ENCODE measurements at regions not wholly inside any gene's neighbourhood (a gene's known extent, or its start where the extent isn't known, plus 50 kb on each side); places are given as distances from the start of the nearest gene placed in this dataset.

DNA sequence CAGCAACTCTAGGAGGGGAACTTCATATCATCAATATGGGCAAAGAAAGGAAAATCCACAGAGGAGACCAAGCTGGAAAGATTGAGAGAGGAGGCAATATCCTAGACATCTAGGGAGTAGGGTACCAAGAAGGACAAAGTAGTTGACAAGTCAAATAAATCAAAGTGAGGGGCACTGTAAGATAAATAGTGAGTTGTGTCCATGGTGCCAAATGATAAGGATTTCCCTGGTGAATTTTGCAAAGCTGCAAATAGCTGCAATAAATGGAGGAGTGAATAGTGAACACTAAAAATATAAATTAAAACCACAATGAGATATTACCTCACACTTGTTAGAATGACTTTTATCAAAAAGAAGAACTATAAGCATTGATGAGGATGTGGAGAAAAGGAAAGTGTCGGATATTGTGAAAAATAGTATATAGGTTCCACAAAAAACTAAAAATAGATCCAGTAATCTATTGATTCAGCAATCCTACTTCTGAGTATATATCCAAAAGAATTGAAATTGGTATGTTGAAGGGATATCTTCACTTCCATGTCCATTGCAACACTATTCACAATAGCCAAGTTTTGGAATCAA lies 258.2 kb upstream of the FN1 start:
- TF ChIP-seq, protein P1, sequence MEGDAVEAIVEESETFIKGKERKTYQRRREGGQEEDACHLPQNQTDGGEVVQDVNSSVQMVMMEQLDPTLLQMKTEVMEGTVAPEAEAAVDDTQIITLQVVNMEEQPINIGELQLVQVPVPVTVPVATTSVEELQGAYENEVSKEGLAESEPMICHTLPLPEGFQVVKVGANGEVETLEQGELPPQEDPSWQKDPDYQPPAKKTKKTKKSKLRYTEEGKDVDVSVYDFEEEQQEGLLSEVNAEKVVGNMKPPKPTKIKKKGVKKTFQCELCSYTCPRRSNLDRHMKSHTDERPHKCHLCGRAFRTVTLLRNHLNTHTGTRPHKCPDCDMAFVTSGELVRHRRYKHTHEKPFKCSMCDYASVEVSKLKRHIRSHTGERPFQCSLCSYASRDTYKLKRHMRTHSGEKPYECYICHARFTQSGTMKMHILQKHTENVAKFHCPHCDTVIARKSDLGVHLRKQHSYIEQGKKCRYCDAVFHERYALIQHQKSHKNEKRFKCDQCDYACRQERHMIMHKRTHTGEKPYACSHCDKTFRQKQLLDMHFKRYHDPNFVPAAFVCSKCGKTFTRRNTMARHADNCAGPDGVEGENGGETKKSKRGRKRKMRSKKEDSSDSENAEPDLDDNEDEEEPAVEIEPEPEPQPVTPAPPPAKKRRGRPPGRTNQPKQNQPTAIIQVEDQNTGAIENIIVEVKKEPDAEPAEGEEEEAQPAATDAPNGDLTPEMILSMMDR (IDR thresholded peaks at IDR 0.05; ENCODE audit: insufficient read depth, low read depth, low read length, missing control alignments), result no peak
- no peak for DNase-seq (ENCODE audit: low read depth)
- no peak overlapping the region for H3K4me3 ChIP-seq (ENCODE audit: low read depth, low read length)

DNA sequence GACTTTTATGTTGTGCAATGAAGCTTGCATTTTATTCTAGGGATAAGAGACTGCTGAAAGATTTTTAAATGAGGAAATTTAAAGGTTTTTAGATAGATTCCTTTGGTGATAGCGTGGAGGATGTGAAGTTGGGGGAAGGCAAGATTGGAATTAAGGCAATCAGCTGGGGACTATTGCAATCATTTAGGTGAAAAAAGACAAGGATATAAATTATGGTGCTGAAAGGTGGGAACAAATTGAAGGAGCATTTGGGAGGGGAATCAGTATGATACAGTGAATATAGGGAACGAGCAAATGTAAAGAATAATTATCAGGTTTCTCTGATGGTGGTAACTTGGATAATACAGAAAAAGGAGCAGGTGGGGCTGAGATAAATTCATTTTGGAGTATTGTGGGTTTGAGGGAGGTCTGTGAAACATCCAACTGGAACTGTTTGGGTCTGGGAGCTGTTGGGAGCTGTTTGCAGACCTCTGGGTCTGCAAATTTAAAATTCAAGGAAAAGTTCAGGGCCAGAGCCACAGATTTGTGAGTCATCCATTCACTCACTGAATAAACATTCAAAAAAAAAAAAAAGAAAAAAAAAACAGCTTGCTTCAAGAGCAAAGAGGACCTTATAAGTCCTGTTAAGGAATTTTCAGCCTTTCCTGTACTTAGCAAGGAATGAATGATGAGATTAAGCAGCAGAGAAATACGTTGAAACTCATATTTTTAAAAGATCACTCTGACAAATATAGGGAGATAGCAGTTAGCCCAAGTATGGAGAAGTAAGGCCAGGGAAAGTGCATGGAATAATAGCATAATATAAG lies 257.5 kb upstream of the FN1 start:
- no peak for DNase-seq (ENCODE audit: low read depth)
- TF ChIP-seq, protein P1 (IDR thresholded peaks at IDR 0.05; ENCODE audit: insufficient read depth, low read depth, low read length, missing control alignments), result no peak
- no peak overlapping the region for H3K4me3 ChIP-seq (ENCODE audit: low read depth, low read length)

DNA sequence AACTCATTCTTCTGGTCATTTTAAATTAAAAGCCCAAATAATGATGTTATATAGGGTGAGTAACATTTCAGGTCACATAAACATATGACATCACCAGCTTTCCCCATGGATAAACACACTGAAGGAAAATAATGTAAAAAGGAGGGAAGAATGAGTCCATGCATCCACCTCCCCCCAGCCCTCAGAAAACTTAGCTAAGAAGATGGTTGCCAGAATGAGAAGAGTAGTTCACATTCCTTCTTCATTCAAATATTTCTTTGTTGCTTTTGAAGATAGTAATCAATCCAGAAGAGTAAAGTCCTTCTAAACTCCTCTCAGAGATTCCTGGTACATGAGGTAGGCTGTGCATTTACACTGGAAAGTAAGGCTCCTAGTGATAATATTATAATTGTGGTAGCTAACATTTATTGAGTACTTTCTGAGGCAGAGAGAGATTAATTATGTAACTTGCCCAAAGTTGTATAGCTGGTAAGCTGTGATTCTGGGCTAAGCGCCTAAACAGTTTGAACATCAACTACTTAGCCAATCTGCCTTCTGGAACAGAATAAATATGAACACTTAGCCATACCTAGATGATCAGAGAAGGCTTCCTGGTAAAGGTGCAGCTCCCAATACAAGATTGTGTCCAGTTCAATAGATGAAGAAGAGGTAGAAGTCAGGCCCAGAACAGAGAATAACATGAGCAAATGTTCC lies 256.7 kb upstream of the FN1 start:
- no peak for DNase-seq (ENCODE audit: low read depth)
- TF ChIP-seq, protein P1 (IDR thresholded peaks at IDR 0.05; ENCODE audit: insufficient read depth, low read depth, low read length, missing control alignments), result no peak
- H3K4me3 ChIP-seq (ENCODE audit: low read depth, low read length), result no peak overlapping the region

DNA sequence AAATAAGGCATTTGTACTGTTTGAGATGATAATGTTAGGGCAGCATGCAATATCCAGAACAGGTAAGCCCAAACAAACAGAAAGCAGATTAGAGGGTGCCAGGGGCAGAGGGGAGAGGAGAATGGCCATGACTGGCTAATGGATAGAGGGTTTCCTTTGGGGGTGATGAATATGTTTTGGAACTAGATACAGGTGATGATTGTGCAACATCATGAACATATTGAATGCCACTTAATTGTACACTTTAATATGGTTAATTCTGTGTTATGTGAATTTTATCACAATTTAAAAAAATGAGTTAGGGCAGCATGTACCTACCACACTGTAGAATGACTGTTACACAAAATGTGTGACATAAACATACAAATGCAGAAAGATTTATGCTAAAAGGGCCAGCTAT lies 255.5 kb upstream of the FN1 start:
- no peak overlapping the region for H3K4me3 ChIP-seq (ENCODE audit: low read depth, low read length)
- no peak for DNase-seq (ENCODE audit: low read depth)
- TF ChIP-seq, protein P1 (IDR thresholded peaks at IDR 0.05; ENCODE audit: insufficient read depth, low read depth, low read length, missing control alignments), result no peak

DNA sequence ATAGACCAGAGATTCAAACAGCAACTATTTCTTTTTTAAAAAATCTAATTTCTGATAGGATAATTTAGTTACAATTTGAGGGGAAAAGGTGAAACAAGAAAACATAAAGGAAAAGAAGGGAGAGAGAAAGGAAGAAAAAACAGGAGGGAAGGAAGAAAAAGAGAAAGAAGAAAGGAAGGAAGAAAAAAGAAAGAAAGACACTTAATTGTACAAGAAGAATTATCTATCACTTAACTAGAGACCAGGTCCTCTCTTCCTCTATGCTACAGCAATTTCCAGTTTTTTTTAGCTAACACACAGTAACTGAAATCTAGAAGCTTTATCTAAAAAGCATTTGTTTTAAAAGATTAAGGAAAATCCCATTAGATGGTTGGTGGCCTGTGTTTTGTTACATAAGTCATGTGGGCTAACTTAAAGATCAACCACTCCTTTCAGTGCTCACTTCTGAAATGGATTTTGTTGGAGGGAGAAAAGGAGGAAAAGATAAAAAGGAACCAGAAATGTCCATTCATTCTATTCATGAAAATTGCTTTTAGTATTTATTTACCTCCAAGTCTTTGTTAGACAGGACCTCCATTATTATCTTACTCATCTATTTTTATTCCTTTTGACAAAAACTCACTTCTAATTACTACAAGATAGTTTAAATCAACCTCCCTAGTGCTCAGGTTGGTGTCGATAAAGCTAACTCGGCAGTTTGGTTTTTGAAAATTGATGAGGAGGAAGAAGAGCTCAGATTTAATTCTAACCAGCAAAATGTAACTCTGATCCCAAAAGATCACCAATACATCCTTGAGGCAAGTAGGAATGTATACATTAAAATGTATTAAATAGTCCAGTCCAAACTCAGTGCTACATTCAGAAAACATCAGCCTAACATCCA lies 251.5 kb upstream of the FN1 start:
- TF ChIP-seq, protein P1 (IDR thresholded peaks at IDR 0.05; ENCODE audit: insufficient read depth, low read depth, low read length, missing control alignments), result no peak
- DNase-seq (ENCODE audit: low read depth), result no peak
- no peak overlapping the region for H3K4me3 ChIP-seq (ENCODE audit: low read depth, low read length)

DNA sequence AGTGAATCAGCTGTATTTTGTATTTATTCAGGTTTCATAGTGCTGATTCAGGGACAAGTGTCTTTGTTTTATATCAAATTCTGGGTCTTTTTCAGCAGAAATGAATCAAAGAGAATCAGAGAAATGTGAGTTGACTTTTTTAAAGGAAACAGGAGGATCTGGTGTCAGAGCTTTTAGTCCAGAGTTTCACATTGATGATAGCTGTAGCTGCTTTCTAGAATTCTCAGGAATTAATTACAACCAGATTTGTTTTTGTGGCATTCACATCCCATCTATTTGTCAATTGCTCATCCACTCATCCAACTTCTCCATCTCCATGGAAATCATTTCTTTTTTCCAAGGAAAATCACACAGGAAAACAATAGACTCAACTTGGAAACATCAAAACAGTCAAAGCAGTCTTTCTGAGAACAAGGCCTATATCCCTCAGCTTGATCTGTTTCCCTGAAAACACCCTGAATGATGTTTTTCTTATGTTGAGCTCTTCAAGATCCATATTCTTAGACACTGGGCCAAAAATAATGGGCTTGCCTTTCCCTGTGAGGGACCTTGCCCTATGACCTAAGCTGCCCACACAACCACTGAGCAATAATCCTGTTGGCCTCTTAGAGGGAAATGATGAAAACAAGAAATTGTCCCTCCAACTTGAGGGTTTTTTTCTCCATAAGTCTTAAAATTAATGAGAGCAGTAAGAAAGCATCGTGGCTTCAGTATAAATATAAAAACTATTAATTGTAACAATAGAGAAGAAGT lies 249.5 kb upstream of the FN1 start:
- H3K4me3 ChIP-seq (ENCODE audit: low read depth, low read length), result no peak overlapping the region
- DNase-seq (ENCODE audit: low read depth), result no peak

More for the DNA sequence above, 249.5 kb upstream of the FN1 start:
- TF ChIP-seq, protein P1 (IDR thresholded peaks at IDR 0.05; ENCODE audit: insufficient read depth, low read depth, low read length, missing control alignments), result no peak

All from GM12865 (cell line).